Erythroblast (primary cell): ENCODE measurements at regions not wholly inside any gene's neighbourhood (a gene's known extent, or its start where the extent isn't known, plus 50 kb on each side); places are given as distances from the start of the nearest gene placed in this dataset.

Source experiments
- GATA1 ChIP-seq: IDR thresholded peaks from 2 replicates; pipeline ENCODE4 v1.6.1; 2011; ENCODE audit warnings: low read depth, mild to moderate bottlenecking, control low read depth, low read length, moderate library complexity
- POLR2A ChIP-seq: IDR thresholded peaks from 2 replicates; pipeline ENCODE4 v1.6.1; 2011; ENCODE audit warnings: mild to moderate bottlenecking, low read length

DNA sequence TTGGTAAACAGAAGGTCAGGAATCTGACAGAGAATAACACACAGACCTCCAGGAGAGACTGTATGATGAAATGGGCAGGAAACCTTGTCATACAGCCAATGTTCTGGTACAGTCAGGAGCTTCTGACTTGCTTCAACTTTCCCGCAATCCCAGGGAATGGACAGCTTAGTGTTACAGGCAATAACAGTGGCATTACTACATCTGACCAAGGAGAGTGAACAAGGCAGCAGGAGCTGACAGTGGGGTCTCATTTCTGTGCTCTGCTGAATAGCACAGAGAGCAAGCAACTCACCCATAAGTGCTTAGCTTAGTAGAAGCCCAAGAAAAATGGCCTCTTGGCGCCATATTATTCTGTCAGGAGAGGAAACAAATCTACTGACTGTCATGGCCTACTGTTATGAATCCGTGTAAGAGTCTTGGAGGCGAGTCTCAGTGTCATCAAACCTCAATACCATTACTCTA is 186.2 kb upstream of the MTPN start:
- TF ChIP-seq POLR2A (no peak), GATA1 (no peak)
